ENCODE measurements at regions not wholly inside any gene's neighbourhood (a gene's known extent, or its start where the extent isn't known, plus 50 kb on each side); places are given as distances from the start of the nearest gene placed in this dataset.

GRCh38 chr5:117713585-117714198, 1139.1 kb upstream of the SEMA6A start:
- DNase-seq (ENCODE audit: low spot score): no peak

- no peak for DNase-seq (ENCODE audit: low spot score)
Measured at GRCh38 chr5:117701062-117701461, 1126.4 kb upstream of the SEMA6A start.

DNA sequence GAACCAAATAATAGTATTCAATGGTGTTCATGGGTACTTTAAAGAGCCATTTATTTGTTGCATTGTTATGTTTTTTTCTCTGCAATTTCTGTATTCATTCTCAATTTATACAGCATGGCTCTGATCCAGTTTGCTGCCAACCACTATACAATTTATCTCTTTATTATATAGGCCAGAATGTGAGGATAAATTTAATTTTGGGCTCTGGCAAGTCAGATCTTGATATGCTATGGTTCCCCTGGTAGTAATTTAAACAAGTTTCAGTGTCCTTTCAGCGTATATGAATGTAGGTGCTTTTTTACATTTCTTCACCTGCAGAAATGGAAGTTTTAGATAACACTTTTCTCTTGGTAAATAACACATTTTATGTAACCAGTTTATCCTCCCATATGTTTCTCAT, 1118.0 kb upstream of the SEMA6A start:
- no peak for DNase-seq (ENCODE audit: low spot score)

GRCh38 chr5:117691081-117691870, 1116.7 kb upstream of the SEMA6A start:
- DNase-seq (ENCODE audit: low spot score): no peak

- DNase-seq (ENCODE audit: low spot score): no peak
Measured at GRCh38 chr5:117690612-117691011, 1116.0 kb upstream of the SEMA6A start.

DNA sequence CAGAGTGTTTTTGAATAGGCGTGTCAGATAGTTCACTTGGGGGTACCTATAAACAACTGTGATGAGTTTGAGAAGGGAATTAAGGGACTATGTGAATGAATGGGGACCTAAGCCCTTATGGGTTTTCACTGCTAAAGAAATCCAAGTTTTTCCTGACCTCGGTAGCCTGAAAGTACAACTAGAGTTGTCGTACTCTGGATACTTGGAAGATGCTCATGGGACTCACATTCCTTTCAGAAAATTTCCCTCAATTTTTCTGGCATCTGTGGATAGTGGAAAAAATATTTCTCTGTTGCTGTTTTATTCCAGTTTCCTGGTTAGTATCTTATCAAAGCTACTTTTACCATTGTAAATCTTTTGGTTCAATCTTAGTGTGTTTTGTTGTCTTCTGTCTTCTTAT, 1112.3 kb upstream of the SEMA6A start:
- DNase-seq (ENCODE audit: low spot score): no peak

DNA sequence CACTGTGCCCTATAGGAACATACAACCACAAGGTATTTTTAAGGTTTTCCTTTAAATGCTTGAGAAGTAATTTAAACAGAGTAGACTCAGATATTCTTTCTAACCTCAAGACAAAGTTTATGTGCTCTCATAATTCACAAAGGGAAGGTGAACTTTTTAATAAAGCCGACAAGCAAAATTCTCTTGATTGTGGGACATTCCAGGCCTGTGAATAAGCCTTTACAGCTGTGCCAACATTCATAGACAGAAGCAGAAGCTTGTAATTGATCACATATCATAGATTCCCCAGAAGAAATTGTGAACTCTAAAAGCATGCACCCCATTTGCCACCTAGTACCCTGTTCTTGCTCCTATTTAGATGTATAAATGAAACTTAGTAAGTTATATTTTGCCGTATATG, 1107.8 kb upstream of the SEMA6A start:
- DNase-seq (ENCODE audit: low spot score): no peak

- DNase-seq (ENCODE audit: low spot score): no peak
Measured at GRCh38 chr5:117681431-117682254, 1107.0 kb upstream of the SEMA6A start.

GRCh38 chr5:117680426-117680825, 1105.8 kb upstream of the SEMA6A start:
- DNase-seq (ENCODE audit: low spot score): no peak

- DNase-seq (ENCODE audit: low spot score): no peak
Measured at GRCh38 chr5:117679046-117679445, 1104.4 kb upstream of the SEMA6A start.

GRCh38 chr5:117675646-117676045, 1101.0 kb upstream of the SEMA6A start:
- no peak for DNase-seq (ENCODE audit: low spot score)

GRCh38 chr5:117671551-117671950, 1096.9 kb upstream of the SEMA6A start:
- DNase-seq (ENCODE audit: low spot score): no peak

DNA sequence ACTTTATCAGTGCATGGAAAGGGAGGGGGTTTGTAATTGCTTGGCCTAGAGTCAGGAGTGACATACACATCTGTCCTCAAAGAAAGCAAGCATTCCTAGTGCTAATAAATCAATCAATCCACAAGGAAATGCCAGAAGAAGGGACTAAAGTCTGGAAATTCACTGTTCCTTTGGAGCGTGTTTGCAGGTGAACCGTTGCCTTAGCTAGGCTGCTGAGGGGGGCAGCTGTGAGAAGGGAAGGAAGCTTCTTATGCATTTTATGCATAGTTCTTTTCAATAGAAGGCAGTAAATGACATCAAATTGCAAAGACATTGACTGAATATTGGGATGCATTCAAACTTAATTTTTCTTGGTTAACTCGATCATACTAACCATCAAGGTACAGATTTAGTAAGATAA, 1092.5 kb upstream of the SEMA6A start:
- no peak for DNase-seq (ENCODE audit: low spot score)

DNA sequence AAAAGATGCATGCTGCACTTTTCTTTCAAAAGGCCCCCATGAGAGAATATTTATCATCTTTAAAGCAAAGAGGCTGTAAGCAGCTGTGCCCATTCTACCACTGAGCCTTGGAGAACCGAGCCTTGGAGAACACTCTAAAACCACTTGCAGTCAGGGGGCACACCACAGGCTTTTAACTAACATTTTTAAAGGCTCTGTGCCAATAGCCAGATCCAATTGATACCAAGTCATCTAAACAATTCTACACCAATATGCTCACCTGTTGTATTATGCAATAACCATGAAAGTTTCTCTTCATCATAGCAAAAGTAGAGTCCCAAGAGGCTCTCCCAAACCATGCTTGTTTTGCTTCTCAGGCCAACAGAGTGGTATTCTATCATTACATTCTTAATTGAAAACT, 1090.5 kb upstream of the SEMA6A start:
- no peak for DNase-seq (ENCODE audit: low spot score)

- DNase-seq (ENCODE audit: low spot score): no peak
Measured at GRCh38 chr5:117662361-117662760, 1087.7 kb upstream of the SEMA6A start.

GRCh38 chr5:117657541-117657940, 1082.9 kb upstream of the SEMA6A start:
- no peak for DNase-seq (ENCODE audit: low spot score)

DNA sequence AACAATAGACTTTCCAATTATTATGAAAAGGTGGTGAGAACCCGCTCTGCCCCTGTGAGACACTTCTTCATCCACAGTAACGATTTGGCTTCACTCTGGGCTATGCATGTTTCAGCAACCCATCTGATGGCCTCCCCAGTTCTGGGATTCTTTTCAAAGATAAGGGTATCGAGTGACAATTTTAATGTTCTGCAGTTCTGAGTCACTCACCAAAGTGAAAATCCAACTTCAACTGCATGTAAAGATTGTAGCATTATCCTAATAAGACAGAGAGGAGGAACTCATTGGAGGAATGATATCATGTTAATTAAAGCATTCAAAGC, 1078.3 kb upstream of the SEMA6A start:
- DNase-seq (ENCODE audit: low spot score): no peak

- no peak for DNase-seq (ENCODE audit: low spot score)
Measured at GRCh38 chr5:117652036-117652957, 1077.7 kb upstream of the SEMA6A start.

DNA sequence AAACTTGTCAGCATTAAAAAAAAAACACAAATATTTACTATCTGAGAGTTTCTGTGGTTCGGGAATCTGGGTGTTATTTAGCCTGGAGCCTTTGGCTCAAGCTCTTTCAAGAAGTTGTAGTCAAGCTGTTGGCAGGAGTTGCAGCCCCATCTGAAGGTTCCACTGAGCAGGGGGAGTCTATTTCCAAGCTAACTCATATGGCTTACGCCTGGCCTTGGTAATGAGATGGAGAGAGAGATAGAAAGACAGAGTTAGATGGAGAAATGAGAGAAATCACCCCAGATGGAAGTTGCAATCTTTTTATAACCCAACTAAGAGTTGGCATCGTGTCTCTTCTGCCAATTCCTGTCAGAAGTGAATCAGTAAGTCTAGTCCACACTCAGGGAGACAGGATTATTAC, 1075.2 kb upstream of the SEMA6A start:
- no peak for DNase-seq (ENCODE audit: low spot score)

DNA sequence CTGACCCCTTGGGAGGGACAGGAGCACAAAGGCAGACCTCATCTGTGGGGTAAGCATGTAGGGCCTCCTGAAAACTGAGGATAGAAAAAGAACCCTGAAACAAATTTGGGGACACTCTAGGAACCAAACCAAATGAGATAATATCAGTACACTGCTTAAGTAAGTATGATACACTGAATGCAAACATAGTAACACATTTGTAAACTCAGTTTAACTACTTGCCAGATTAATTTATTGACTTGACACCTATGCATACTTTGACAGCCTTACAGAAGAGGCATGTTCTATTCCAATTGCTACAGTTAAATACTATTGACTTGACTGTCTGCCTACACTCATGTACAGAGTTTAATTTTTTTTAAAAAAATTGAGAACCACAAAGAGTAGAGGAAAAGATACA, 1070.8 kb upstream of the SEMA6A start:
- DNase-seq (ENCODE audit: low spot score): no peak

GRCh38 chr5:117638581-117638980, 1064.0 kb upstream of the SEMA6A start:
- no peak for DNase-seq (ENCODE audit: low spot score)

- no peak for DNase-seq (ENCODE audit: low spot score)
Measured at GRCh38 chr5:117633093-117633492, 1058.5 kb upstream of the SEMA6A start.
